ENCODE measurements at regions not wholly inside any gene's neighbourhood (a gene's known extent, or its start where the extent isn't known, plus 50 kb on each side); places are given as distances from the start of the nearest gene placed in this dataset.

GRCh38 chr3:160618363-160618762 lies 53.0 kb upstream of the KPNA4 start (continued):
- no peak for TF ChIP-seq TEAD1 (CRISPR knock-in tag; IDR thresholded peaks at IDR 0.05)
- TF ChIP-seq NFYB (IDR thresholded peaks at IDR 0.05; ENCODE audit: extremely low read depth, insufficient read length) = no peak
- no peak for TF ChIP-seq BDP1 (IDR thresholded peaks at IDR 0.05; ENCODE audit: insufficient read depth, insufficient read length)

GRCh38 chr3:160617636-160618035 lies 52.3 kb upstream of the KPNA4 start:
- Histone ChIP-seq H3K4me1 (replicated peaks in 1 of 2; ENCODE audit: control insufficient read depth in 2 of 2, insufficient read depth in 2 of 2, low read length in 2 of 2) (no peaks in the 10 kb centered on the region), H3K27me3 (ENCODE audit: control insufficient read depth in 2 of 2, insufficient read depth in 2 of 2, low read length in 2 of 2) (no peaks in the 10 kb centered on the region), H3K4me2 (ENCODE audit: insufficient read depth, low read length) (no peak overlapping the region), H3K9ac (ENCODE audit: insufficient read depth in 1 of 2, low read depth in 2 of 2, low read length in 2 of 2) (no peak overlapping the region), H4K20me1 (replicated peaks; ENCODE audit: control insufficient read depth, insufficient read depth, low read length) (no peaks in the 10 kb centered on the region), H3K9me3 (replicated peaks; ENCODE audit: control insufficient read depth, insufficient read depth, low read depth, low read length) (no peaks in the 10 kb centered on the region), H2AFZ (ENCODE audit: low read depth, low read length) (no peak overlapping the region), H3K9me1 (ENCODE audit: control insufficient read depth, insufficient read depth, low read length) (no peaks in the 10 kb centered on the region), H3K27ac (ENCODE audit: extremely low read depth, low read depth, low read length) (no peak overlapping the region), H3K36me3 (ENCODE audit: control insufficient read depth, insufficient read depth, low read length) (no peaks in the 10 kb centered on the region), H3K79me2 (ENCODE audit: control insufficient read depth, insufficient read depth, low read length) (no peaks in the 10 kb centered on the region), H3K4me3 (no peak overlapping the region)
- in situ Hi-C loops (cut with MboI) = no loop called here
- CTCF ChIA-PET (ENCODE audit: low intra/inter-chr PET ratio) = no interaction called here
- POLR2A ChIA-PET = no interaction called here
- WGBS (ENCODE audit: insufficient coverage, low coverage, missing lambda C conversion rate) = 0% methylated on average over 2 of the region's 2 CpGs
- no TSS peak for BruUV-seq (replicated peaks)
- TF ChIP-seq HMBOX1 (IDR thresholded peaks at IDR 0.05) = peak; percentile 74
- no peak for TF ChIP-seq CBX3 (IDR thresholded peaks at IDR 0.05; ENCODE audit: borderline replicate concordance in 1 of 2, low read length in 2 of 2)
- DNase-seq (ENCODE audit: extremely low read depth in 1 of 4, low spot score in 3 of 4) (no peak), FAIRE-seq (no peak), ATAC-seq (no peak)
- intact Hi-C loops (cut with micrococcal nuclease) = no loop called here
